ENCODE measurements at regions not wholly inside any gene's neighbourhood (a gene's known extent, or its start where the extent isn't known, plus 50 kb on each side); places are given as distances from the start of the nearest gene placed in this dataset.
"Not testable (repeated sequence)": the region's sequence is repeated elsewhere in the genome, so short reads cannot be mapped to it uniquely, and the experiment has no call there.

GRCh38 chr6:4208158-4208557 is 72.8 kb upstream of the ECI2 start:
- TF ChIP-seq TCF7L2 (IDR thresholded peaks at IDR 0.05; ENCODE audit: low read depth, low read length) (no peak), SIN3A (IDR thresholded peaks at IDR 0.05; ENCODE audit: borderline replicate concordance, insufficient read depth, low read depth, low read length) (no peak), REST (IDR thresholded peaks at IDR 0.05; ENCODE audit: insufficient read depth in 1 of 2, low read depth in 2 of 2, low read length in 1 of 2) (no peak), POLR2AphosphoS5 (IDR thresholded peaks at IDR 0.05; ENCODE audit: low read depth, low read length) (no peak)
- TF ChIP-seq, protein P1, sequence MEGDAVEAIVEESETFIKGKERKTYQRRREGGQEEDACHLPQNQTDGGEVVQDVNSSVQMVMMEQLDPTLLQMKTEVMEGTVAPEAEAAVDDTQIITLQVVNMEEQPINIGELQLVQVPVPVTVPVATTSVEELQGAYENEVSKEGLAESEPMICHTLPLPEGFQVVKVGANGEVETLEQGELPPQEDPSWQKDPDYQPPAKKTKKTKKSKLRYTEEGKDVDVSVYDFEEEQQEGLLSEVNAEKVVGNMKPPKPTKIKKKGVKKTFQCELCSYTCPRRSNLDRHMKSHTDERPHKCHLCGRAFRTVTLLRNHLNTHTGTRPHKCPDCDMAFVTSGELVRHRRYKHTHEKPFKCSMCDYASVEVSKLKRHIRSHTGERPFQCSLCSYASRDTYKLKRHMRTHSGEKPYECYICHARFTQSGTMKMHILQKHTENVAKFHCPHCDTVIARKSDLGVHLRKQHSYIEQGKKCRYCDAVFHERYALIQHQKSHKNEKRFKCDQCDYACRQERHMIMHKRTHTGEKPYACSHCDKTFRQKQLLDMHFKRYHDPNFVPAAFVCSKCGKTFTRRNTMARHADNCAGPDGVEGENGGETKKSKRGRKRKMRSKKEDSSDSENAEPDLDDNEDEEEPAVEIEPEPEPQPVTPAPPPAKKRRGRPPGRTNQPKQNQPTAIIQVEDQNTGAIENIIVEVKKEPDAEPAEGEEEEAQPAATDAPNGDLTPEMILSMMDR (IDR thresholded peaks at IDR 0.05): no peak
- ChIA-PET POLR2A (no interaction called here), CTCF (no interaction called here)
- no peaks in the 10 kb centered on the region for H3K9me3 ChIP-seq (ENCODE audit: control insufficient read depth, insufficient read depth, low read depth, low read length)
- H3K27me3 ChIP-seq (ENCODE audit: control insufficient read depth, insufficient read depth, low read length): no peaks in the 10 kb centered on the region
- no peak overlapping the region for H3K4me3 ChIP-seq (ENCODE audit: low read depth in 2 of 2, low read length in 2 of 2)
- ATAC-seq (no peak), DNase-seq (ENCODE audit: low read depth, low spot score) (no peak)
- in situ Hi-C loops (cut with HindIII; ENCODE audit: low pct_unique_long_range_greater_than_20kb, low sequenced_read_pairs): no loop called here
- no TSS peak for BruUV-seq (replicated peaks)
- no peak overlapping the region for H3K27ac ChIP-seq (ENCODE audit: low read length)
- intact Hi-C loops (cut with micrococcal nuclease; ENCODE audit: unreplicated experiment): no loop called here
- H3K4me1 ChIP-seq (ENCODE audit: control insufficient read depth, insufficient read depth, low read length): no peaks in the 10 kb centered on the region
- no peaks in the 10 kb centered on the region for H3K36me3 ChIP-seq (ENCODE audit: control insufficient read depth, insufficient read depth, low read length)

- H3K27me3 ChIP-seq (ENCODE audit: control insufficient read depth, insufficient read depth, low read length); H3K4me1 ChIP-seq (ENCODE audit: control insufficient read depth, insufficient read depth, low read length); intact Hi-C loops (cut with micrococcal nuclease; ENCODE audit: unreplicated experiment); POLR2A ChIA-PET; ATAC-seq; H3K27ac ChIP-seq (ENCODE audit: low read length); H3K9me3 ChIP-seq (ENCODE audit: control insufficient read depth, insufficient read depth, low read depth, low read length); H3K36me3 ChIP-seq (ENCODE audit: control insufficient read depth, insufficient read depth, low read length); in situ Hi-C loops (cut with HindIII; ENCODE audit: low pct_unique_long_range_greater_than_20kb, low sequenced_read_pairs); CTCF ChIA-PET; DNase-seq (ENCODE audit: low read depth, low spot score); H3K4me3 ChIP-seq (ENCODE audit: low read depth in 2 of 2, low read length in 2 of 2); BruUV-seq (replicated peaks): not testable (repeated sequence)
Measured at GRCh38 chr6:4203642-4204417, 68.5 kb upstream of the ECI2 start.

DNA sequence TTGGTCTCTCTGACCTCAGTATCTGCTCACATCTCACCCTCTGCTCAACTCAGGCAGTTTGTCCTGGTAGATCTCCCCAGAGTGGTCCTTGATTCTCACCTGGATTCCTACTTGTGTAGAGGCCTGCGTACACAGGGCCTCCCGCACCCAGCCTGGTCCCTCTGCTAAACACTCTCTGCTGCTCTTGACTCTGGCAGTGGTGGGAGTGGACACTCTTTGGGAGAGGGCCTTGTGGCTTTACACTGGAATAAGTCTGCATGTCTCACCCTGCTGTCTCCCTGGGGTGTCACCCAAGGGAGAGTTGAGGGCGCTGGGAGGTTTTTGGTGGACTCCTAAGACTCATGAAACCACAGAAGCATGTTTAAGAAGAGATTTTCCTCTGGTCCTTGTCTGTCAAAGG is 57.3 kb upstream of the ECI2 start:
- Histone ChIP-seq H3K27ac (ENCODE audit: low read length) (no peak overlapping the region), H3K9me3 (ENCODE audit: control insufficient read depth, insufficient read depth, low read depth, low read length) (no peaks in the 10 kb centered on the region), H3K4me3 (ENCODE audit: low read depth in 2 of 2, low read length in 2 of 2) (no peak overlapping the region), H3K27me3 (ENCODE audit: control insufficient read depth, insufficient read depth, low read length) (no peaks in the 10 kb centered on the region), H3K4me1 (ENCODE audit: control insufficient read depth, insufficient read depth, low read length) (no peaks in the 10 kb centered on the region), H3K36me3 (ENCODE audit: control insufficient read depth, insufficient read depth, low read length) (no peaks in the 10 kb centered on the region)
- DNase-seq (ENCODE audit: low read depth, low spot score) (no peak), ATAC-seq (no peak)
- no TSS peak for BruUV-seq (replicated peaks)
- CTCF ChIA-PET: no interaction called here
- TF ChIP-seq POLR2AphosphoS5 (IDR thresholded peaks at IDR 0.05; ENCODE audit: low read depth, low read length) (no peak), TCF7L2 (IDR thresholded peaks at IDR 0.05; ENCODE audit: low read depth, low read length) (no peak), SIN3A (IDR thresholded peaks at IDR 0.05; ENCODE audit: borderline replicate concordance, insufficient read depth, low read depth, low read length) (no peak), REST (IDR thresholded peaks at IDR 0.05; ENCODE audit: insufficient read depth in 1 of 2, low read depth in 2 of 2, low read length in 1 of 2) (no peak)
- TF ChIP-seq, protein P1 (IDR thresholded peaks at IDR 0.05): no peak
- intact Hi-C loops (cut with micrococcal nuclease; ENCODE audit: unreplicated experiment) (no loop called here), in situ Hi-C loops (cut with HindIII; ENCODE audit: low pct_unique_long_range_greater_than_20kb, low sequenced_read_pairs) (no loop called here)
- POLR2A ChIA-PET: no interaction called here

Measured in Panc1 (cell line).